HG02938 (cell line): ENCODE measurements at regions not wholly inside any gene's neighbourhood (a gene's known extent, or its start where the extent isn't known, plus 50 kb on each side); places are given as distances from the start of the nearest gene placed in this dataset.
"Not testable (repeated sequence)": the region's sequence is repeated elsewhere in the genome, so short reads cannot be mapped to it uniquely, and the experiment has no call there.

Source experiments
- ATAC-seq: cut with Tn5 transposase; IDR thresholded peaks from one replicate; pipeline ENCODE4 v1.9.1; 2021; ENCODE audit warnings: mild to moderate bottlenecking, moderate library complexity; ENCODE audit not compliant: unreplicated experiment

DNA sequence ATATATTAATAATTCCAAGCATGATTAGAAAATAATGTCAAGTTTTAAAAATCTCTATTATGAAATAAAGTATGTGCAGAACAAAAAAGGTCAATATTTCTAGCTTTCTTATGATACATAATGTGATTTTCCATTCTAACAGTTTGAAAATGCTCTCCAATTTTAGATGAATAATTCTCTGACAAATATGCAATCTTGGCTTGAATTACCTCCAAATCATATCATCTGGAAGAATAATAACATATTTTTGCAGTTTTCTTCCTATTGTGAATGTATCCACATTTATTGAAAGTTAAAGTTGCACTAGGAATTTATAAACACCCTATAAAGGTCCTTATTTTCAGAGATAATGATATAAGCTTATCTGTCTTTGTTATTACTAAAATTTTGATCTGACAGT is 548.5 kb upstream of the SLC10A2 start:
- no peak for ATAC-seq

- ATAC-seq: no peak
These were observed 541.8 kb upstream of the SLC10A2 start for GRCh38 chr13:103607995-103608394.

DNA sequence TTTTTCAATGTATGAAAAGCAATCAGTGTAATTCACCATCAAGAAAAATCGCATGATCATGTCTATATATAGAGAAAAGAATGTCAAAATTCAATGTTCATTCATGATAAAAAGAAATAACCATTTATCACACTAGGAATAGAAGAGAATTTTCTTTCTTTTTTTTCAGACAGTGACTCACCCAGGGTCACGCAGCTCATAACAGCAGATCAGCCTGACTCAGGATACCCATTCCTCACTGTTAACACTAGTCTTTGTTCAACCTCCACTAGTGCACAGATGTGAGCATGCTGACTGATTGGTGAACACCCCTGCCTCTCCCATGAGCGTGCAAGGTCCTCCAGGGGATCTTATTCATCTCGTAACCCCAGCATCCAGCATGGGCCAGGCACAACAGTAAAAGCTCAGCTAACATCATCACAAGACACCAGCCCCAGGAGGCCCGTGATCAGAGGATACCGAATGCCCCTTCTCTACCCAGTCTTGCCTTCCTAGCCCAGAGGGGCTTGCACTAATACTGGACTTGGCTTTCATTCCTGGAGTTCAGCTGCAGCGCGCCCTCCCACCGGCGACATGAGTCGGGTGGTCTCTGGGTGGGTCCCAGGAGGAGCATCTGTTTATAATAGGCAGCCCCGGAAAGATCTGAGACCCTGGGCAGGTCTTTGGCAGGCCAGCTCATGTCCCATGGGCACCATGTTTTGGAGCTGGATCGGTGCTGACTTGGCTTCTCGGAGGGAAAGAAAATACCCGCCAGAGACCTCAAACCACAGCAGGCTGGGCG is 539.5 kb upstream of the SLC10A2 start:
- ATAC-seq: no peak

DNA sequence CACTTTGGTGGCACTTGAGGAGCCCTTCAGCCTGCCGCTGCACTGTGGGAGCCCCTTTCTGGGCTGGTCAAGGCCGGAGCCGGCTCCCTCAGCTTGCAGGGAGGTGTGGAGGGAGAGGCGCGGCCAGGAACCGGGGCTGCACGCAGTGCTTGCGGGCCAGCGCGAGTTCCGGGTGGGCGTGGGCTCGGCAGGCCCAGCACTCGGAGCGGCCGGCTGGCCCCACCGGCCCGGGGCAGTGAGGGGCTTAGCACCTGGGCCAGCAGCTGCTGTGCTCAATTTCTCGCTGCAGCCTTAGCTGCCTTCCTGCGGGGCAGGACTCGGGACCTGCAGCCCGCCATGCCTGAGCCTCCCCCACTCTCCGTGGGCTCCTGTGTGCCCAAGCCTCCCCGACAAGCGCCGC is 533.7 kb upstream of the SLC10A2 start:
- ATAC-seq: not testable (repeated sequence)

DNA sequence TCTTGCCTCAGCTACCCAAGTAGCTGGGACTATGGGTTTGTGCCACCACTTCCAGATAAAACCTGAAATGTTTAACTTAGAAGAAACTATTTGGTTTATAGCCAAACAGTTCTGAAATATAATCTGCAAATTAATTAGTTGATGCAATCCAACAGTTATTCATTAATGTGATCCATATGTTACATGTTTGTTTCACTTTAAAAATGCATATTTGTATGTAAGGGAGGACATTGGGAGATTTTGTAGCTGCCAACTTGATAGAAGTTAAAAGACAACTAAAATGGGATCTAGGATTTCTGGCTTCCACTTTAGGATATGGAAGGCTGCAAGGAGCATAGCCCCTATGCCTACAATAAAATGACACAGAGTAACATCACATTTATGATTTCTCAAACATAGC is 532.5 kb upstream of the SLC10A2 start:
- ATAC-seq: no peak

DNA sequence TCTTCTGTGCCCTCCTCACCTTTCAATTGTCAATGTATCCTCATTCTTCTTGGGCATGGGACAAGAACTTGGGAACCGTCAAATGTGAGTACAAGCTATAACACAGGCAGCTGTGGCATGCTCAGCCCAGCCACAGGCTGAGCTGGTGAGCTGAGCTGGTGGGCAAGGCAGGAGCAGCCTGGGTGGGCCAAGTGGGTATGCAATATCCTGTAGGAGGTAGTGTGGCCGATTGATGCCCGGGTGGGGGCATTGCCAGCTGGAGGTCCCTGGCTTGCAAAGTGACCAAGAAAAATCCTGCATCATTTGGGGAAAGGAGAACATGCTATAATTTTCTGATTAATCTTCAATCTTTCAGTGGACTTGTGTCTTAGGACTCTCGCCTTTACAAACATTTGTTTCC is 507.2 kb upstream of the SLC10A2 start:
- ATAC-seq: no peak

DNA sequence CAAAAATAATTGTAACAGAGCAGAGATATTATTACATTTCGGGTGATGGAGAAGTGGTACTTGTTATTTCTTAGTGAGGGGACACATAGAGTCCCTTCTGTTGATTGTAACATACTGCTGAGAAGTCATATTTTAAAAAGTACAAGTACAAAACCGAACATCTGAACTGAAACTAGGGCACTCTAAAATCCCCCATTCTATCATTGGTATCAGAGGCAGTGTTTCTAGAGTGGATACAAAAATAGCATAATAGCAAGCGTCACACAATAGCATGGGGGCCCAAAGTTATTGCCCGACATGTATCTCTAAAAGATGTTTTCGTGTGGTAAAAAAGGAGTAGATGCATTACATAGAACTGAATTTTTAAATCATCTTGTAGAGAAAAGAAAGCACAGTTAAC is 502.1 kb upstream of the SLC10A2 start:
- peak; percentile 79 for ATAC-seq

DNA sequence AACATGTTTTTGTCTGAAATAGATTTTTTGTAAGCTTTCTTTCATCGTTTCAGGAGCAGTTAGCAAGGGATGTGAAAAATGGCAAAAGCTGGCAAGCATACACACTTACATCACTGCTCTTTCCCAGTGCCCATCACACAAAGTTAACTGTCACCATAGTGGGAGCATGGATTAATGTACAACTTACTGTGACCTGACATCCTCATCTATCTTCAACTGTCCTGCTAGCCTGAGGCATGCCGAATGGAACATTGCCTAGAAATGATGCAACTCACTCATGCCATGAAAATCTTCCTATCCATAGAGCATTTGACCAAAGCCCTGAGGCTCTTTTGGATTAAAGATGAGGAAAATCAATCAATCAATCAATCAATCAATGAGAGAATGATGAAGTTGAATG is 491.7 kb upstream of the SLC10A2 start:
- ATAC-seq: no peak

DNA sequence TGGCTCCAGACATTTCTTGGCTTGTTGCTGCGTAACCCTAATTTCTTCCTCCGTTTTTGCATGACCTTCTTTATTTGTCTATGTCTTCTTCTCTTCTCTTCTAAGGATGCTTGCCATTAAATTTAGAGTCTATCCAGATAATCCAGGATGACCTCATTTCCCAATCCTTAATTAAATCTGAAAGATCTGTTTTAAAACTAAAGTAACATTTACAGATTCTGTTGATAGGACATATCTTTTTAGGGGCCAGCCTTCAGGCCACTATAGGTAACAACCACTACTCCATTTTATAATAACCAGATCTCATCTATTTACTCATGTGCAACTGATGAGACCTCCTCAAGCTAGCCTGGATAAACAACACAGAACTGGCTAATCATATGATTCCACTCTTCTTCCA is 490.5 kb upstream of the SLC10A2 start:
- no peak for ATAC-seq

- no peak for ATAC-seq
These were observed 481.7 kb upstream of the SLC10A2 start for GRCh38 chr13:103547914-103548313.

DNA sequence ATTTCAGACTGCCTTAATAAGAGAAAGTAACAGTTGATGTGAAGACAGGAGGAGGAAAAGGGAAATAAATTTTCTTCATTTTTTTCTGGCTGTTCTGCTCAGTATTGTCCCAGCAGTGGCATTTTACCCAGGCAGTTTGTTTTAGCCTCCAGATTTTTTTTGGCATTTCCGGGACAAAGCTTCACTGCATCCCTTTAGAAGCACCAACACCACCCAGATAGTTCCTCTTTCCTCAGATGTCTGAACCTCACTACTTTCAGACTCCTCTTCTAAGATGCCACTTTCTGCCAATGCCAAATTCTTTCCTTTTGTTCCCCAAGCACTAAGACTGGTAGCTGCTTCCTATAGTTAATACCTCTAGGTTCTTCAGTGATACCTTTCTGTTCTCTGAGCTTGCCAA is 480.1 kb upstream of the SLC10A2 start:
- no peak for ATAC-seq

GRCh38 chr13:103542648-103543047 is 476.4 kb upstream of the SLC10A2 start:
- ATAC-seq: no peak

DNA sequence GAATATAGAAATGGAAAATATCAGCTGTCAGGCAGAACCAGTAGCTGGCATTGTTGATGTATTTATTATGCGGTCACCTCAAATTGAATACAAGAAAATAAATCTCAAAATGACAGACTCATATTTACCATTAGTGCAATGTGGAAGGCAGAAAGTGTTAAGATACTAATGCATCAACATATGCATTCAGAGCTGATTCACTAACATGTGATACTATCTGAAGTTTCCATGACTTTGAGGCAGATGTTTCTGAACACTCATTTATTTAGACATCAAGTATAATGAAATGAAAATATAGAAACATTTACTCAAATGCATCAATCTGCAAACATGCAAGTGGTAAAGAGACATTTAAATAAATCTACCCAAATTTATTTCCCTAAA is 474.2 kb upstream of the SLC10A2 start:
- no peak for ATAC-seq

- no peak for ATAC-seq
These were observed 473.6 kb upstream of the SLC10A2 start for GRCh38 chr13:103539721-103540381.

GRCh38 chr13:103539265-103539664 is 473.0 kb upstream of the SLC10A2 start:
- no peak for ATAC-seq

- no peak for ATAC-seq
These were observed 471.4 kb upstream of the SLC10A2 start for GRCh38 chr13:103537616-103538015.

DNA sequence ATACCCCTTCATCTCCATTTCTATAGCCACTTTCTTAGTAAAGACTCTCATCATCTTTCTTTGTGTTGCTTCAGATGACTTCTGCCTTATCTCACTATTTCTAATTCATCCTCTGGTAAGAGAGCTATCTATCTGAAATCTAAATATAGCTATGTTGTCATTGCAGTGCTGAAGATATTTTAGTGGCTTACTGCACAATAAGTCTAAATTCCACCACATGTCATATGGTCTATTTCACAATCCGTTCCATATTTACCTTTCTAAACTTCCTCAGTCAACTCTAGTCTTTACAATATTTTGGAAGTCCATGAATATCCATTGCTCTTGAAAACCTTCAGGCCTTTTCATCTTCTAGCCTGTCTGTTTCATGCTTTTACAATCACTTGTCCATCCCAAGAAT is 465.1 kb upstream of the SLC10A2 start:
- ATAC-seq: no peak

DNA sequence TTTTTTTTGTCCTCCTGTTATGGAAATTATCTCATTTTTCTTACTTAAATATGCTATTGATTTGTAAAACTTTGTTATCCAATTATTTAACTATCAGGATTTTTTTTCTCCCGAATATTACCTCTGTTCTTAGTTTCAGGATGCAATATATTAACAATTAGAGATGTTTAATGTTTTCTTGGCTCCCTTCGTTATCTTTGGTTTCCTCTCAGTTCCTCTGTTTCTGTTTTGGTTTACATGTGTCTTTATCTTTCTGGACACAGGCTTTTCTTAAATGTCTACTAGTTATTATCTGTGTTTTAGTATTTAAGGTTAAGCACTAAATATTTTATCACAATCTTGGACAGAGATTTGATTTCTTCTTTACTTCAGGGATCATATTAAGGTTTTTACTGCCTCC is 462.2 kb upstream of the SLC10A2 start:
- ATAC-seq: no peak

GRCh38 chr13:103525530-103525929 is 459.3 kb upstream of the SLC10A2 start:
- no peak for ATAC-seq

DNA sequence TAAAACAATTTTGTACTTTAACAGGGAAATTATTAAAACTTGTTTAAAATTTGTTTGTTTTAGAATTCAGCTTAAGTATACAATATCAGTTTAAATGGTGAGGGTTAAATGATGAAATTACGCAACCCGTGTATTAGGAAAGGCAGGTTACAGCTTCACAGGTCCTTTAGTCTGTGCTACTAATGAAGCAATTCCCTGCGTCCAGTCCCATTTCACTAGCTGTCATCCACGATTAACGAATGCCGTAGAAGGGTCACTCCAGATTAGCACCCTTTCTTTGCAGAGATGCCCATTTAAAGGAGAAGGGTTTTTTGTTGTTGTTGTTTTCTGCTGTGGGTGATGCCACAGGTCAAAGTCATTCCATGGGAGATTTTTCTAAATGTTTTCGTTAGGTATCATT is 457.6 kb upstream of the SLC10A2 start:
- ATAC-seq: no peak

DNA sequence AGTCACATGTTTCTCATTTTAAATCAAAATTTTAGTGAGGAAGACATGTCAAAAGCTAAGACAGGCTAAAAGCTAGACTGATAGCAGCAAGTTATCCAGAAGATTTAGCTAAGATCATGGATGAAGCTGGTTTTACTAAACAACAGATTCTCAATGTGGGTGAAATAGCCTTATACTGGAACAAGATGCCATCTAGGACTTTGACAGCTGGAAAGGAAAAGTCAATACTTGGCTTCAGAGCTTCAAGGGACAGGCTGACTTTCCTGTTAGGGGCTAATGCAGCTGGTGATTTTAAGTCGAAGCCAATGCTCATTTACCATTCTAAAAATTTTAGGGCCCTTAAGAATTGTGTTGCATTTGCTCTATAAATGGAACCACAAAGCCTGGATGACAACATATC is 455.3 kb upstream of the SLC10A2 start:
- ATAC-seq: no peak

GRCh38 chr13:103517768-103518102 is 451.5 kb upstream of the SLC10A2 start:
- no peak for ATAC-seq
